ENCODE measurements at regions not wholly inside any gene's neighbourhood (a gene's known extent, or its start where the extent isn't known, plus 50 kb on each side); places are given as distances from the start of the nearest gene placed in this dataset.
"Not testable (repeated sequence)": the region's sequence is repeated elsewhere in the genome, so short reads cannot be mapped to it uniquely, and the experiment has no call there.

DNA sequence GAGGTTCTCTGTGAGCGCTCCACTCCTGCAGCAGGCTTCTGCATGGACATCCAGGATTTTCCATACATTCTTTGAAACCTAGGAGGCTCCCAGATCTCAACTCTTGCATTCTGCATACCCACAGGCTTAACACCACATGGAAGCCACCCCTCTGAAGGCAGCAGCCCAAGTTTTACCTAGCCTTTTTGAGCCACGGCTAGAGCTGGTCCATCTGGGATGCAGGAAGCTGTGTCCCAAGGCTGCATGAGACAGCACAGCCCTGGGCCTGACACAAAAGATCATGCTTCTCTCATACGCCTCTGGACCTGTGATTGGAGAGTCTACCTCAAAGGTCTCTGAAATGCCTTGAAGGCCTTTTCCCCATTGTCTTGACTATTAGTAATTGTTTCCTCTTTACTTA is 53.6 kb upstream of the RPRM start:
- no peak for DNase-seq (ENCODE audit: low read depth)
- H3K4me3 ChIP-seq (ENCODE audit: low read length), result no peak overlapping the region
- TF ChIP-seq, protein P1, sequence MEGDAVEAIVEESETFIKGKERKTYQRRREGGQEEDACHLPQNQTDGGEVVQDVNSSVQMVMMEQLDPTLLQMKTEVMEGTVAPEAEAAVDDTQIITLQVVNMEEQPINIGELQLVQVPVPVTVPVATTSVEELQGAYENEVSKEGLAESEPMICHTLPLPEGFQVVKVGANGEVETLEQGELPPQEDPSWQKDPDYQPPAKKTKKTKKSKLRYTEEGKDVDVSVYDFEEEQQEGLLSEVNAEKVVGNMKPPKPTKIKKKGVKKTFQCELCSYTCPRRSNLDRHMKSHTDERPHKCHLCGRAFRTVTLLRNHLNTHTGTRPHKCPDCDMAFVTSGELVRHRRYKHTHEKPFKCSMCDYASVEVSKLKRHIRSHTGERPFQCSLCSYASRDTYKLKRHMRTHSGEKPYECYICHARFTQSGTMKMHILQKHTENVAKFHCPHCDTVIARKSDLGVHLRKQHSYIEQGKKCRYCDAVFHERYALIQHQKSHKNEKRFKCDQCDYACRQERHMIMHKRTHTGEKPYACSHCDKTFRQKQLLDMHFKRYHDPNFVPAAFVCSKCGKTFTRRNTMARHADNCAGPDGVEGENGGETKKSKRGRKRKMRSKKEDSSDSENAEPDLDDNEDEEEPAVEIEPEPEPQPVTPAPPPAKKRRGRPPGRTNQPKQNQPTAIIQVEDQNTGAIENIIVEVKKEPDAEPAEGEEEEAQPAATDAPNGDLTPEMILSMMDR (conservative IDR thresholded peaks at IDR 0.05; ENCODE audit: low read depth, low read length), result no peak

DNA sequence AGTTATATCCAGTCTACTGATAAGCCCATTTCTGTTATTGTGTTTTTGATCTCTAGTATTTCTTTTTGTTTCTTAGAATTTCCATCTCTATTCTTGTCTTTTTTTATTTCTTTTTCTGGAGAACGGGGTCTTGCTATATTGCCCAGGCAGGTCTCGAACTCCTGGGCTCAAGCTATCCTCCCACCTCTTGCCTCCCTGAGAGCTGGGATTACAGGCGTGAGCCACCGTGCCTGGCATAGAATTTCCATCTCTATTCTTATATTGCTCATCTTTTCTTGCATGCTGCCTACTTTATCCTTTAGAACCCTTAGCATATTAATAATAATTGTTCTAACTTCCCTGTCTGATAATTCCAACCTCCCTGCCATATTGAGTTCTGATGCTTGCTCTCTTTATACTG is 55.2 kb upstream of the RPRM start:
- DNase-seq (ENCODE audit: low read depth); H3K4me3 ChIP-seq (ENCODE audit: low read length): not testable (repeated sequence)

DNA sequence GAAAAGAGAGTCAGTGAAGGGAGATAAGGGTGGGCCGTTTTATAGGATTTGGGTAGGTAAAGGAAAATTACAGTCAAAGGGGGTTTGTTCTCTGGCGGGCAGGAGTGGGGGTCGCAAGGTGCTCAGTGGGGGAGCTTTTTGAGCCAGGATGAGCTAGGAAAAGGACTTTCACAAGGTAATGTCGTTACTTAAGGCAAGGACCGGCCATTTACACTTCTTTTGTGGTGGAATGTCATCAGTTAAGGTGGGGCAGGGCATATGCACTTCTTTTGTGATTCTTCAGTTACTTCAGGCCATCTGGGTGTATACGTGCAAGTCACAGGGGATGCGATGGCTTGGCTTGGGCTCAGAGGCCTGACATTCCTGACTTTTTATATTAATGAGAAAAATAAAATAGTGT is 56.0 kb upstream of the RPRM start:
- not testable (repeated sequence) for DNase-seq (ENCODE audit: low read depth); H3K4me3 ChIP-seq (ENCODE audit: low read length)

DNA sequence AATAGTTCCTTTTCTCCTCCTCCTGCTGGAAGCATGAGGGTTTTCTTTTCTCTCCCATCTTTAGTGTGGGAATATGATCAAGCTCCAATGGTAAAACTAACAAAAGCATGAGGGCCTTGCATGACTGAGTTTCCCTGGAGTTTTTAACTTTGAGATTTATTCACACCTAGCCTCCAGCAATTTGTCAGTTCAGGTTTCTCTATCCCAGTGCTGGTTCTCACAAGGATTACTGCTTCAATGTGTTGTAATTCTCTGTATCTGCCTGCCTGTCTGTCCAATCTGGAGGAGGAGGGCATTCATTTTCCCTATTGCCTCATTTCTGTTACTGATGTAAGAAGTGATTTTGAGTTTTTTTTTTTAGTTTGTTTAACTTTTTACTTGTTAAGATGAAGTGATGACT is 57.6 kb upstream of the RPRM start:
- no peak for DNase-seq (ENCODE audit: low read depth)
- TF ChIP-seq, protein P1 (conservative IDR thresholded peaks at IDR 0.05; ENCODE audit: low read depth, low read length), result no peak

DNA sequence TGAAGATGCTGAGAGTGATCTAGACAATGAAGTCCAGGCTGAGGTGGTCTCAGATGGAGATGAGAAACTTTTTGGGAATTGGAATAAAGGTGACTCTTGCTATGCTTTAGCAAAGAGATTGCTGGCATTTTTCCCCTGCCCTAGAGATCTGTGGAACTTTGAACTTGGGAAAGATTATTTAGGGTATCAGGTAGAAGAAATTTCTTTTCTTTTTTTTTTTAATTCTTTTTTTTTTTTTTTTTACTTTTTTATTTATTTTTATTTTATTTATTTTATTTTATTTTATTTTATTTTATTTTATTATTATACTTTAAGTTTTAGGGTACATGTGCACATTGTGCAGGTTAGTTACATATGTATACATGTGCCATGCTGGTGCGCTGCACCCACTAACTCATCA is 59.5 kb upstream of the RPRM start:
- DNase-seq (ENCODE audit: low read depth); H3K4me3 ChIP-seq (ENCODE audit: low read length): not testable (repeated sequence)

More for the DNA sequence above, 57.6 kb upstream of the RPRM start:
- no peak overlapping the region for H3K4me3 ChIP-seq (ENCODE audit: low read length)

DNA sequence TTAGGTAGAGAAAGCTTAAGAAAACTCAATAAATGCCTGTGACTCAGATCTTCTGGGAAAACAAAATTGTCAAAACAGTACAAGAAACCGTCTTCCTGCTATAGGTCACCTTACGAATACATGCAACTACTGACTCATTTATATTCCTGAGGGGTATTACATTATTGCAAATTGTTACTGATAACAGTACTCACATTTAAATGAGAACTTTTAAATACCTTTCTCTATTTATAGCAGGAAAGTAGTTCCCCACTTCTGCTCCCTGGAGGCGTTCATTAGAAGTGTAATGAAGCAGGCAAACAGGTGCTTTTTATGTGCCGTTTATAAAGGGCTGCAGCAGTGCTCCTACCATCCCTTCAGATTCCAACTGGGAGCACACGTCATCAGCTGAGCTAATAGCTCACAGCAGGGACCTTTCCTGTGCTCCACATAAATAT is 65.1 kb upstream of the RPRM start:
- no peak overlapping the region for H3K4me3 ChIP-seq (ENCODE audit: low read length)
- DNase-seq (ENCODE audit: low read depth), result no peak
- TF ChIP-seq, protein P1 (conservative IDR thresholded peaks at IDR 0.05; ENCODE audit: low read depth, low read length), result no peak

DNA sequence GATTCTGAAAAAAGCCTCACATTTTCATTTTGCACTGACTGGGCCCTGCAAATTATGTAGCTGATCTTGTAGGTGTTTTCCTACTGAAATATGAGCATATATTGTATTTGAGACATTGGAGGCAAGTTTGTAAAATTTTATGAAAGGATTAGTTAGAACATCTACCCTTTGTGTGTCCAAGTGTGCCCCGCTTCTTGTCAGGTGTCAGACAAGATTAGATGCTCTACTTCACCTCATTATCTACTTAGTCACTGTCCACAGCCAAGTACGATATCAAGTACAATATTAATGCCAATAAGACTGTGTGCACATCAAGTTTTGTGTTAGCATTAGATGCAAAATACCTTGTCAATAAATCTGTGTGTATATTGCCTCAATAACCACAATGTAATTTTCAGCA is 67.8 kb upstream of the RPRM start:
- H3K4me3 ChIP-seq (ENCODE audit: low read length), result no peak overlapping the region
- TF ChIP-seq, protein P1 (conservative IDR thresholded peaks at IDR 0.05; ENCODE audit: low read depth, low read length), result no peak
- no peak for DNase-seq (ENCODE audit: low read depth)

DNA sequence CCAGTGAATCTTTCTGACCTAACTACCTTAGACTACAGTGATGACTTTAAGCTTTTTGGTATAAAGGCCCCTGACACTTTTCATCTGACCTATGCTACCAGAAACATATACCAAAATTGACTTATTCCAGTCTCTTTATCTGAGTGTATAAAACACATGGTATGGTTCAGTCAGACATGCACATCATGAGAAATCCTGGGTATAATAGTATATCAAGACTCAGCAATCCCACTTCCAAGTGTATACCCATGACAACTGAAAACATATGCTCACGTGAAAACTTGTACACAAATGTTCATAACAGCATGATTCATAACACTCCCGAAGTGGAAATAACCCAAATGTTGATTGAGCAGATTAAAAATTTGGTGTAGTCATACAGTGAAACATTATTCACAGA is 70.0 kb upstream of the RPRM start:
- TF ChIP-seq, protein P1 (conservative IDR thresholded peaks at IDR 0.05; ENCODE audit: low read depth, low read length), result no peak
- DNase-seq (ENCODE audit: low read depth), result no peak
- H3K4me3 ChIP-seq (ENCODE audit: low read length), result no peak overlapping the region

DNA sequence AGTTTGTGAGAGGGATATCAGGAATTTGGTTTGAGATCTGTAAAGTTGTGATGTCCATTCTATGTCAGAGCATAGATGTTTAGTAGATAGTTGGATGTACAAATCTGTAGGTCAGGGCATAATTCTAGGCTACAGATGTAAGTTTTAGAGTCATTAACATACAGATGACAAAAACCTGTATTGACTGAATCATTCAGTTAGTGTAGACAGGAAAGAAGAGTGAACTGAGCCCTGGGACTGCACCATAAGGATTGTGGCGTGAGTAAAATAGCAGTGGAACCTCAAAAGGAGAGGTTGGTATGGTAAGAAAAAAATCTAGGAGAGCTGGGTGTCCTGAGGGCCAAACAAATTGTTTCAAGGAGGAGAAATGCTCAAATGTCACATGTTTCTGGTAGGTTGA is 73.1 kb upstream of the RPRM start:
- TF ChIP-seq, protein P1 (conservative IDR thresholded peaks at IDR 0.05; ENCODE audit: low read depth, low read length), result no peak
- no peak for DNase-seq (ENCODE audit: low read depth)
- no peak overlapping the region for H3K4me3 ChIP-seq (ENCODE audit: low read length)
